ENCODE measurements at regions not wholly inside any gene's neighbourhood (a gene's known extent, or its start where the extent isn't known, plus 50 kb on each side); places are given as distances from the start of the nearest gene placed in this dataset.

GRCh38 chr4:155134136-155134535 lies 74.3 kb upstream of the NPY2R start:
- TF ChIP-seq POLR2A (IDR thresholded peaks at IDR 0.05; ENCODE audit: low read depth, low read length) = no peak
- DNase-seq (ENCODE audit: insufficient read length, low spot score) = no peak
- FAIRE-seq = no peak

DNA sequence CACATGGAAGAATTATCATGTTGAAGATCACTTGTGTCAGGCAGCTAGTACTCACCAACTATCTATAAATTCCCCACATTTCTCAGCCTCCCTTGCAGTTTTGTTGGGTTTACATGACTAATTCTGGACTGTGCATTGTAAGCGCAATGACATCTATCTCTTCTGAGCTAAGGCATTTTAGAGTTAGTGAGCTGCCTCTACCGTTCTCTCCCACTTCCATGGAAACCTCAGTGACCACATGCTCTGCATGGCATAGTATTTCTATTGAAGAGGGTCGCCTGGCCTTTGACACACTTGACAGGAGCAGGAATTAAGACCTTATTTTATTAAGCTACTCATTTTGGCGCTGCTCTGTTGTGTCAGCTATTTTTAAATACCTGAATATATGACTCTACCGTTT lies 67.5 kb upstream of the NPY2R start:
- no peak for FAIRE-seq
- TF ChIP-seq POLR2A (IDR thresholded peaks at IDR 0.05; ENCODE audit: low read depth, low read length) = no peak

GRCh38 chr4:155143512-155143911 lies 64.9 kb upstream of the NPY2R start:
- TF ChIP-seq POLR2A (IDR thresholded peaks at IDR 0.05; ENCODE audit: low read depth, low read length) = no peak
- FAIRE-seq = no peak

More for the DNA sequence above, 67.5 kb upstream of the NPY2R start:
- no peak for DNase-seq (ENCODE audit: insufficient read length, low spot score)

More at GRCh38 chr4:155143512-155143911, 64.9 kb upstream of the NPY2R start:
- no peak for DNase-seq (ENCODE audit: insufficient read length, low spot score)

Measured in H54 (cell line).